ENCODE measurements at regions not wholly inside any gene's neighbourhood (a gene's known extent, or its start where the extent isn't known, plus 50 kb on each side); places are given as distances from the start of the nearest gene placed in this dataset.
"Not testable (repeated sequence)": the region's sequence is repeated elsewhere in the genome, so short reads cannot be mapped to it uniquely, and the experiment has no call there.

DNA sequence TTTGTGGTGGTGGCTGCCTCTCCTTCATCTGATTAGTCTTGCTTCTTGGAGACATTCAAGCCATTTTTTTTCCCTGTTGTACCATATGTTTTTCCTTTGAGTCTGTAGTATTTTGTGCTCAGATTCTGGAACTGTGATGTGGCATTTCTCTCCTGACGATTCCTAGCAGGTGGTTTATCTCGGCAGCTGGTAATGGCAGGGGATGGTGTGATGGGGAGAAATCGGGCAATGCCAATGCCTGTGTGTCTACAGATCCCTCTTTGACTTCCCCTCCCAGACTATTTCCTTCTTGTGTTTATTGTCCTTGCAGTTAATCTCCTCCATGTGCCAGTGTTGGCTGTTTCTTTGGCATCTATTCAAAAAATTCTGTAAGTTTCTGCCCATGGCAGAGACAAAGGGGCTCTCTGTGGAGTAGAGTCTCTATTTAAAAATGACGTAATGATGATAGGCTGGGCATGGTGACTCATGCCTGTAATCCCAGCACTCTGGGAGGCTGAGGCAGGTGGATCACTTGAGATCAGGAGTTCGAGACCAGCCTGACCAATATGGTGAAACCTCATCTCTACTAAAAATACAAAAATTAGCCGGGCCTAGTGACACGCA, 90.2 kb upstream of the ERCC4 start:
- no peak for FAIRE-seq

DNA sequence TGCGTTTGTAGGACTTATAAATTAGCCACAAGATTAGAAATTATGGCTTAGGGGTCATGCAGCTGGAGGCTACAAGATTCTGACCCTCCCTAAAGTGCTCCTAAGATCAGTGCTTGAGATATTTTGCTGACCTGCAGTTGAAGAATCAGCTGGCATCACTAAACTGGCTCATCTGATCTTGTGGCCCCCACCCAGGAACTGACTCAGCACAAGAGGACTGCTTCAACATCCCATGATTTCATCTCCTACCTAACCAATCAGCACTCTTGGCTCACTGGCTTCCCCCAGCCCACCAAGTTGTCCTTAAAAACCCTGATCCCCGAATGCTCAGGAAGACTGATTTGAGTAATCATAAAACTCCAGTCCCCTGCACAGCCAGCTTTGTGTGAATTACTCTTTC, 86.4 kb upstream of the ERCC4 start:
- FAIRE-seq = no peak

GRCh38 chr16:13835387-13835786, 84.6 kb upstream of the ERCC4 start:
- no peak for FAIRE-seq

DNA sequence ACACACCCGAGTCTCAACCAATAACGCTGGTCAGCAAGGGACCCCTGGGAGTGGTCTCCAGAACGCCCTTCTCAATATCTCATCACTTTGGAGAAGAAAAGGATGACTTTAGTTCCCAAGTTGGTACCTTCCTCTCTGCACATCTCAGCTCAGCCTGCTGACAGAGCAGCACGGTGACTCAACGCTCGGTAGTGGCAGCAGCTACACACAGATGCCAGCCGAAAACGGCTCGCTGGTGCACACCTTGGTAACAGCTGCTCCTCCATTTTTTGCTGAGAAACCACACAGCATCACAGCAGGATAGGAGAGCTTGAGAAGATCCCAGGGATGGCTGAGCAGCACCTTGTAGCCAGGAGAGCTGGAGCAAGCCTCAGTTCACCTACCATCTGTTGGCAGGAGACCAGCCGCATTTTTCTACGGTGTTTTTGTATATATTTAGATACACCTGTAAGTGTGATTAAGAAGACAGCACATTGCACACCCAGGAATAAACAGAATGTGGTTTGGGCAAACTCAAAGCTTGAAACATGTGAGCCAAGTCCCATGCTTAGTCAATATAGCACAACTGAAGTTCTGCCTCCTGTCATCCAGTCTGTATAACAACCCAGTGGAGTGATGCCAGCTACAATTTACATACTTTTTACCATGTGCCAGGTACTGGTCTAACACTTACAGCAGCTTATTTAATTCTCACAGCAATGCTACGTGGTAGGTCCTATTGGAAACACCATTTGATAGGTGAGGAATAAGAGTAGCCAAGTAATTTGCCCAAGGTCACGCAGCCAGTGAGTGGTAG, 83.8 kb upstream of the ERCC4 start:
- FAIRE-seq = no peak

DNA sequence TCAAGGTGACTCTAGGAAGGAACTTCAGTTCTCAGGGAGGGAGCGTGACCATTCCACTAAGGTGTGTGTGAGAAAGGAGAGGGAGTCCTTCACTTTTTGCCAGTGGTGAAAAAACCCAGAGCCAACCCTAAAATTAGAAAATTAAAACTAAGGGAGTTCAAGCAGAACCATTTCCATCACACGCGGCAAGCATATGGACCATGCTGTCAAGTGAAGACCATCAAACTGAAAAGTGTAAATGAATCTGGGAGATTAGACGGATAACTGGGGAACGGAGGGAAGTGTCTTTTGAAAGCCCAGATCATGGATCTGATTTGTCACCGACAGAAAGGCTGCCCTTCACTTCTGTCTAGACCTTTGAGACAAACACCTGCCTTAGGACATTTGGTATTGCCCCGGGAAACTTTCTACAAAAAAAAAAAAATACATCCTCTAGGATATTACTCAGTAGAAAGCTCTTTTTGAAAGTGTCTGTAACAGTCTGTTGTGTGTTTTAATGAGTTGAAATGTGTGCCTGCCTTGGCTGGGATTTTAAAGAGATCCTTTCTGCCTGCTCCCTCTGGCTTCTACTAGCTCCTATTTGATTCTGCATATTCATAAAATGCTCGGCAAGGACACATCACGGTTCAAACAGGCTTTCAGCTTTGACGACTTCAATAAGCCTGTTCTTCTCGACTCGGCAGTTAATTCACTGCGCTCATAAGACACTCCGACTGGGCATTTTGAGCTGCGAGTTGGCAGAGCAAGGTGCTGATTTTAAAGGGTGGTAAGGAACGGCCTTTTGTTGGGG, 81.4 kb upstream of the ERCC4 start:
- no peak for FAIRE-seq

DNA sequence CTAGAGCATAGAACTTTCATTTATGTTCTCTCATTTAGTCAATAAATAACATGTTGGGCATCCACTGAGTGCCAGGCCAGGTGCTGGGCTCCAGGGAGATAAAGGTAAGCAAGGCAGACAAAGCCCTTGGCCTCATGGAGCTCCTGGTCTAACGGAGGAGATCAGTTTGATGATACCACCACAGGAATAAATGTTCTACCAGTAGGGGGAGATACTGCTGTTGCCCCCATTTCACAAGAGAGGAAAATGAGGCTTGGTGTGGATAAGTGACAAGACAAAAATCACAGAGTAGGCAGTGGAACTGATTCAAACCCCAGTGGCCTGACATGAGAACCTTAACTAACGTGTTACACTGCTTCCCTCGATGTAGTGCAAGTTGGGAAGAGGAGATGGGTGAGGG, 80.4 kb upstream of the ERCC4 start:
- no peak for FAIRE-seq

DNA sequence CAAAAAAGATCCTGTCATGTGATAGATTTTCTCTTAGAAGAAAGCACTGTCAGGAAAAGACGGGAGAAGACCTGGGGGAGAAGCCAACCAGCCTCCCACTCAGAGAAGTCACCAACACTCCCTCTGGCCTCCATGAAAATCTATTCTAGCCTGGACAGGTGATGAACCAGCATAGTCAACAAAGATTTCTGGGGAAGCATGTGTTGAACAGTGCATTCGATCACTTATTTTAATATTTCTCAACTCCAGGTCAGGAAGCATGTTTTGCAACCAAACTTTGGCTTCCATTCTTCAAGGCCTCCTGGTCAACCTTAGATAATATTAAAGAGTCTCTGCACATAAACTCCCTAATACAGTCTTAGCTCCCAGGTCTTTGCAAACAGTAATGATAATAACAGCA, 74.7 kb upstream of the ERCC4 start:
- no peak for FAIRE-seq

DNA sequence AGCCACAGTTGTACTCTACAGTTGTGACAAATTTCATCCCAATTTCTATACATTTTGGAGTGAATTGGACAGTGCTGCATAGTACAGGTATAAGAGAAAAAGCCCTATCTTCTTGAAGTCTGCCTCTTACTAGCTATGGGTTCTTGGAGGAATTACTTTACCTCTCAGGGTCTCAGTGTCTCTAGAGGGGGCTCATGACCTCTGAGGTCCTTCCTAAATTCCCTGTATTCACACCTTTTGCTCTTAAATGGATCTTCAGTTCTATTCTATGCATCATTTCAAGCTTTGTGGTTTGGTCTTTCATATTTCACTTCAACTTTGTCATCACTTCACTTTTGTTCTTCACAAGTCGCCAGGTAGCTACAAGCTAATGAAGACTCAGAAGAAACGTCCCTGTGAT, 71.2 kb upstream of the ERCC4 start:
- FAIRE-seq = no peak

DNA sequence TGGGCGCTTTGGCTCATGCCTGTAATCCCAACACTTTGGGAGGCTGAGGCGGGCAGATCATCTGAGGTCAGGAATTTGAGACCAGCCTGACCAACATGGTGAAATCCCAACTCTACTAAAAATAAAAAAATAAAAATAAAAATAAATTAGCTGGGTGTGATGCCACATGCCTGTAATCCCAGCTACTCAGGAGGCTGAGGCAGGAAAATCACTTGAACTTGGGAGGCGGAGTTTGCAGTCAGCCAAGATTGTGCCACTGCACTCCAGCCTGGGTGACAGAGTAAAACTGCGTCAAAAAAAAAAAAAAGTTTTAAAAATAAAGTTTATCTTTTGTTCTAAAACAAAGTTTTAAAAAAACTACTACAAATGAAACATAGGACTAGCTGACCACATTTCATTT, 69.8 kb upstream of the ERCC4 start:
- FAIRE-seq = not testable (repeated sequence)

DNA sequence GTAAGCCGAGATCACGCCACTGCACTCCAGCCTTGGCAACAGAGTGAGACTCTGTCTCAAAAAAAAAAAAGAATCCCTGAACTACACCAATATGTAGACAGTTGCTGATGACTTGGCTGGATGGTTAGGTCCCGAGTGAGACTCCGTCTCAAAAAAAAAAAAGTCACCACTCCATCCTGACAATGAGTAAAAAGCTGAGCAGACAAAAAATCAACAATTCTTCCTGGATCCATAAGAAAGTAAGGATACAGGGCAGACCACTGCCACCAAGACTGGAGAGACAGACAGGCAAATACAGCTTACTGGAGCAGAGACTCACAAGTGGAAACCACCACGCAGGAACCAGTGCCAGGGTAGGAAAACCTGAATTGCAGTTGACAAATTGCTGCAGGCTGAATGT, 67.1 kb upstream of the ERCC4 start:
- no peak for FAIRE-seq

DNA sequence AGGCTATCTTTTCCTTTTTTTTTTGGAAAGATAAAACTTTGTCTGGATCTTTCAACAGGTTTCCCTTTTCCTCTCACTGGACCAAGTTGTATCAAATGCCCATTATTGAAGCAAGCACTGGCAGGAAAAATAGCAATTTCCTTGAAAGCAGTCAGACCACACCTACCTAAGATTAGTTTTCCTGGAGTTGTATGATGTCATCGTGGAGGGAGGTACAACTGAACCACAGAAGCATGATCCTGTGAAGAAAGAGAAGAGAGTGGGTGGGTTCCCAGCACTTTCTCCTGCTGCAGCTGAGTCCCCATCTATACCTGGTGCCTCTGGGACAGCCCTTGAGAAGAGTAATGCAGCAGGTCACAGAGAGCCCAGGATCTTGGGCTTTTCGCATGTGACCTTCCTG, 63.6 kb upstream of the ERCC4 start:
- no peak for FAIRE-seq

DNA sequence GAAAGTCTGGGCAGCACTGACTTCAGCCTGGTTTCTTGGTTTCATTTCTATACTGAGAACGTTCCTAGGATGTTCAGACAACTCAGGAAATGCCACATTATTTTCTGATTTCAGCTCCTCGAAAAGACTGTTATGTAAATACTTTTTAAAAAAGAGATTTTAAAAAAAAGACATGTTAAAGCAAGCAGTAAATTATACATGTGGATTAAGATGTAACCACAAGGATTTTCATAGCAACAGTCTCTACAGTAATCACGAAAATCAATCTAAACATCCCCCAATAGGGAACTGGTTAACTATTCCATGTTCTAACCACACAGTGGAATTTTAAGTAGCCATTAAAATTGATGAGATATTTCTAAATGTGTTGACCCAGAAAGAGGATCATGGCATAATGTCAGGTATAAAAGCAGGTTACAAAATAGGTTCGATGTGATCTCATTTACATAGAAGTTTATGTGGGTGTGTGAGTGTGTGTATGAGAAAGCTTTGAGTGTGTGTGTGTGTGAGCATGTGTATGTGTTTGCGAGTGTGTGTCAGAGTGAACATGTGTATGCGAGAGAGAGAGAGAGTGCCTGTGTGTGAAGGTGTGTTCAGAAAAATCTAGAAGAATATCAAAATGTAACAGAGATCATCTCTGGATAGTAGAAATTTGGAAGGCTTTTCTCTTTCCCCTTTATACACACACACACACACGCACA, 63.0 kb upstream of the ERCC4 start:
- no peak for FAIRE-seq

GRCh38 chr16:13858873-13859580, 60.9 kb upstream of the ERCC4 start:
- no peak for FAIRE-seq

- no peak for FAIRE-seq
Measured at GRCh38 chr16:13863075-13863765, 56.7 kb upstream of the ERCC4 start.

- no peak for FAIRE-seq
Measured at GRCh38 chr16:13864689-13865088, 55.3 kb upstream of the ERCC4 start.

DNA sequence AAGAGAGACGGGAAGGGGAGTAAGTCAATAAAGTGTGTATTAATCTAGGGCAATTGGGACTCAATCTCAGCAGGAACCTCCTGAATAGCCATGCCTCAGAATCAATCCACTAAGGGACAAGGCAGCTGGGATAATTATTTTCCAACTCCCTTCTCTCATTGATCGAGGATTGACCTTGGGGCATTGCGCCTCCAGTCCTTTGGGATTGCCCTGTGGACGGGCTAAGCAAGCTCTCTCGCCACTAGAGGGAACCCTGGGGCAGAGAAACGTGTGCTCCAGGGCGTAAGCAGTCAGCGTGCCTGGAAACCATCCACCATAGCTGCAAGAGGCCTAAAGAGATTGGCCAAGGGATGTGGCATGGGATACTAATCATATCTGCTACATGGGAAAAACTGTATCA, 53.9 kb upstream of the ERCC4 start:
- no peak for FAIRE-seq

All from A204.1 (cell line).